ENCODE measurements at regions not wholly inside any gene's neighbourhood (a gene's known extent, or its start where the extent isn't known, plus 50 kb on each side); places are given as distances from the start of the nearest gene placed in this dataset.
A peak's percentile ranks its signal among the peaks of the same experiment; 100 is the strongest.

DNA sequence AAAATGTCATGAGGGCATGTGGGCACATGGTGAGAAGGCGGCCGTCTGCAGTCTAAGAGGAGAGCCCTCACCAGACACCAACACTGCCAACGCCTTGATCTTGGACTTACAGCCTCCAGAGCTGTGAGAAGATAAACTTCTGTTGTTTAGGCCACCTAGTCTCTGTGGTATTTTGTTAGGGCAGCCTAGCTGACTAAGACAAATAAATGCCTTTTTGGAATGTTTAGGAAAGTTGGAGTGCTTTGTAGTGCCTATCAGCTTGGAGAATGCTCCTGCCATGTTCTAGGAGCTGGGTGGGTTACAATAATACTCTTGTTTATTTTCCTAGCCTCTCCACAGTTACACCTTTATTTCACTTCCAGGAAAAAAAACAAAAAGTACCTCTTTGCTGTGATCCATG, 92.0 kb downstream of the SPP2 start:
- no CpG with 5 or more reads among the region's 3 CpGs for WGBS (ENCODE audit: extremely low coverage, insufficient coverage, insufficient read length)
- H3K79me2 ChIP-seq (ENCODE audit: control insufficient read depth, insufficient read depth, low read length, poor library complexity): no peaks in the 10 kb centered on the region
- H4K91ac ChIP-seq (ENCODE audit: low read depth, low read length): no peak overlapping the region

GRCh38 chr2:234139755-234140154, 89.3 kb downstream of the SPP2 start:
- no peak overlapping the region for H3K4me3 ChIP-seq (ENCODE audit: low read depth, low read length)
- H4K12ac ChIP-seq (ENCODE audit: low read depth, low read length): no peak overlapping the region
- H3K79me2 ChIP-seq (ENCODE audit: control insufficient read depth, insufficient read depth, low read length, poor library complexity): no peaks in the 10 kb centered on the region
- H3K79me1 ChIP-seq (ENCODE audit: low read length): peaks cover 11% of the 10 kb centered on the region
- no peak overlapping the region for H3K4me2 ChIP-seq (ENCODE audit: low read length)
- no peak overlapping the region for H2AK5ac ChIP-seq (ENCODE audit: low read length)
- H3K4ac ChIP-seq (ENCODE audit: low read depth, low read length): no peak overlapping the region
- DNase-seq: no peak
- no peak overlapping the region for H3K27ac ChIP-seq (ENCODE audit: low read depth, low read length)
- H4K8ac ChIP-seq (ENCODE audit: low read depth, low read length): no peak overlapping the region
- no peak overlapping the region for H2BK120ac ChIP-seq (ENCODE audit: insufficient read depth, low read length, poor library complexity)
- peaks cover 14 to 15% of the 10 kb centered on the region in 2 experiments for H3K4me1 ChIP-seq (ENCODE audit: control insufficient read depth in 1 of 2, insufficient read depth in 2 of 2, low read length in 2 of 2)
- no peak overlapping the region for H3K9ac ChIP-seq (ENCODE audit: low read length)
- no peak overlapping the region for H2AFZ ChIP-seq (ENCODE audit: insufficient read depth, low read length, poor library complexity)
- H3K18ac ChIP-seq (ENCODE audit: low read length): no peak overlapping the region
- peaks cover 3% of the 10 kb centered on the region for H3K9me3 ChIP-seq (ENCODE audit: insufficient read depth, low read depth, low read length)
- no peak overlapping the region for H2BK12ac ChIP-seq (ENCODE audit: low read length)
- H3K23ac ChIP-seq (ENCODE audit: low read length): no peak overlapping the region
- no peaks in the 10 kb centered on the region for H3K27me3 ChIP-seq (ENCODE audit: insufficient read depth, low read length)
- no CpG with 5 or more reads among the region's 5 CpGs for WGBS (ENCODE audit: extremely low coverage, insufficient coverage, insufficient read length)
- no peak overlapping the region for H3K14ac ChIP-seq (ENCODE audit: low read length)
- H3K36me3 ChIP-seq (ENCODE audit: control insufficient read depth in 1 of 2, insufficient read depth in 2 of 2, low read length in 2 of 2): no peaks in the 10 kb centered on the region
- H2BK5ac ChIP-seq (ENCODE audit: low read depth, low read length, poor library complexity): no peak overlapping the region
- no peak overlapping the region for H4K91ac ChIP-seq (ENCODE audit: low read depth, low read length)

More for the DNA sequence above, 92.0 kb downstream of the SPP2 start:
- no peak overlapping the region for H2AFZ ChIP-seq (ENCODE audit: insufficient read depth, low read length, poor library complexity)
- no peak overlapping the region for H3K18ac ChIP-seq (ENCODE audit: low read length)
- no peak overlapping the region for H3K9ac ChIP-seq (ENCODE audit: low read length)
- H3K36me3 ChIP-seq (ENCODE audit: control insufficient read depth in 1 of 2, insufficient read depth in 2 of 2, low read length in 2 of 2): no peaks in the 10 kb centered on the region
- H3K27me3 ChIP-seq (ENCODE audit: insufficient read depth, low read length): no peaks in the 10 kb centered on the region
- no peak overlapping the region for H4K12ac ChIP-seq (ENCODE audit: low read depth, low read length)
- H4K8ac ChIP-seq (ENCODE audit: low read depth, low read length): no peak overlapping the region
- H3K4me2 ChIP-seq (ENCODE audit: low read length): no peak overlapping the region
- no peak overlapping the region for H2AK5ac ChIP-seq (ENCODE audit: low read length)
- DNase-seq: peak; percentile 40 to 78
- H3K4me1 ChIP-seq (ENCODE audit: control insufficient read depth in 1 of 2, insufficient read depth in 2 of 2, low read length in 2 of 2): peaks cover 10 to 11% of the 10 kb centered on the region in 2 experiments
- H2BK12ac ChIP-seq (ENCODE audit: low read length): no peak overlapping the region
- no peak overlapping the region for H2BK5ac ChIP-seq (ENCODE audit: low read depth, low read length, poor library complexity)
- H3K9me3 ChIP-seq (ENCODE audit: insufficient read depth, low read depth, low read length): peaks cover 3% of the 10 kb centered on the region
- no peak overlapping the region for H3K27ac ChIP-seq (ENCODE audit: low read depth, low read length)
- H3K4me3 ChIP-seq (ENCODE audit: low read depth, low read length): no peak overlapping the region
- no peak overlapping the region for H2BK120ac ChIP-seq (ENCODE audit: insufficient read depth, low read length, poor library complexity)
- H3K23ac ChIP-seq (ENCODE audit: low read length): no peak overlapping the region
- peaks cover 4% of the 10 kb centered on the region for H3K79me1 ChIP-seq (ENCODE audit: low read length)
- no peak overlapping the region for H3K14ac ChIP-seq (ENCODE audit: low read length)
- no peak overlapping the region for H3K4ac ChIP-seq (ENCODE audit: low read depth, low read length)

DNA sequence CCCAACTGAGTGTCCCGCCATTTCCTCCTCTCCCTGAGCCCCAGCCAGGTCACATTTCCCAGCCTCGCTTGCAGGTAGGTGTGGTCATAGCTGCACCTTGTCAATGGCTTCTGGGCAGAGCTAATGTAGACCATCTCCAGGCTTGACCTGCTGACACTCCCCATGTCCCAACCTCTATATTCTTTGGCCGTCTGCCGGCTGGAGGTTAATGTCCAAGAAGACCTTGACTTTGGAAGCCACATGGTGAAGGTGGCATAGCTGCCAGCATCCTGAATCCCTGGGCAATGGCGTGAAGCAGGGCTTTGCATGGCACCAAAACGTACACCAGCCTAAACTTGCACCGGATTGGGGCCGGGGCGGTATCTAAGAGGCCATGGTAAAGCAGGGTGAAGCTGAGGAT, 88.3 kb downstream of the SPP2 start:
- Histone ChIP-seq H3K9me3 (ENCODE audit: insufficient read depth, low read depth, low read length) (peaks cover 3% of the 10 kb centered on the region), H3K4me3 (ENCODE audit: low read depth, low read length) (no peak overlapping the region), H3K4me2 (ENCODE audit: low read length) (no peak overlapping the region), H2BK120ac (ENCODE audit: insufficient read depth, low read length, poor library complexity) (peak overlapping the region; percentile 35), H4K12ac (ENCODE audit: low read depth, low read length) (no peak overlapping the region), H3K23ac (ENCODE audit: low read length) (no peak overlapping the region), H3K27me3 (ENCODE audit: insufficient read depth, low read length) (no peaks in the 10 kb centered on the region), H3K4me1 (ENCODE audit: control insufficient read depth in 1 of 2, insufficient read depth in 2 of 2, low read length in 2 of 2) (peaks cover 14 to 15% of the 10 kb centered on the region in 2 experiments), H3K36me3 (ENCODE audit: control insufficient read depth in 1 of 2, insufficient read depth in 2 of 2, low read length in 2 of 2) (no peaks in the 10 kb centered on the region), H2BK5ac (ENCODE audit: low read depth, low read length, poor library complexity) (no peak overlapping the region), H3K18ac (ENCODE audit: low read length) (no peak overlapping the region), H3K14ac (ENCODE audit: low read length) (no peak overlapping the region), H3K79me2 (ENCODE audit: control insufficient read depth, insufficient read depth, low read length, poor library complexity) (no peaks in the 10 kb centered on the region), H3K4ac (ENCODE audit: low read depth, low read length) (no peak overlapping the region), H4K8ac (ENCODE audit: low read depth, low read length) (no peak overlapping the region), H3K79me1 (ENCODE audit: low read length) (peaks cover 11% of the 10 kb centered on the region), H3K9ac (ENCODE audit: low read length) (no peak overlapping the region), H2AK5ac (ENCODE audit: low read length) (no peak overlapping the region), H2AFZ (ENCODE audit: insufficient read depth, low read length, poor library complexity) (no peak overlapping the region), H3K27ac (ENCODE audit: low read depth, low read length) (no peak overlapping the region), H2BK12ac (ENCODE audit: low read length) (peak overlapping the region; percentile 71), H4K91ac (ENCODE audit: low read depth, low read length) (no peak overlapping the region)
- no CpG with 5 or more reads among the region's 9 CpGs for WGBS (ENCODE audit: extremely low coverage, insufficient coverage, insufficient read length)
- DNase-seq: no peak

DNA sequence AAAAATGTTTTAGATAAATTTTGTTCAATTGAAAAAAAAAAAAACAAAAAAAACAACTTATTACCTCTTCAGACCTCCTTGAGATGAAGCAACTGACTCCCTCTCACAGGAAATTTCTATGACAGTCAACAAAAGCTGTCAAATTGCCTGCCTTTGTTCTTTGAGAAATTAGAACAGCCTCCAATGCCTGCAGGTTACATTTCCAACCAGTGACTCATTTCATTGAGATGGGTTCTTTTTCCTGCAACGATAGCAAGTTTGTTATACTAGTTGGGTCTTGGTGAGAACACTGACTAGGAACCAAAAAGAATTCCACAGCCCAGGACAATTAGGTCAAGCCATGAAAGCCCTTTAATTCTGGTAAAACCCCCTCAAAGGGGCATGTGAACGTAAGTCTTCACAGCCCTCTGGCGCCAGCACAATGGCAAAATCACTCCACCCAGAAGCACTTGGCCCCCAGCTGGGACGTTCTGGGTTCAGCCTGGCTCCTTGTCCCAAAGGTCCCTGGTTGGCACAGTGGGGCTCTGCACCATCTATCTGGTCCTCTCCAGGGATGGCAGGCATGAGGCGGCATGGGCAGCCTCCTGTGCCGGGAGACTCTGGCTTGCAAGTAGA, 87.0 kb downstream of the SPP2 start:
- Histone ChIP-seq H3K9ac (ENCODE audit: low read length) (no peak overlapping the region), H3K14ac (ENCODE audit: low read length) (peak overlapping the region; percentile 81), H3K4ac (ENCODE audit: low read depth, low read length) (no peak overlapping the region), H2AK5ac (ENCODE audit: low read length) (peak overlapping the region; percentile 89), H3K18ac (ENCODE audit: low read length) (peak overlapping the region; percentile 57), H4K91ac (ENCODE audit: low read depth, low read length) (peak overlapping the region; percentile 56), H3K36me3 (ENCODE audit: control insufficient read depth in 1 of 2, insufficient read depth in 2 of 2, low read length in 2 of 2) (no peaks in the 10 kb centered on the region), H3K9me3 (ENCODE audit: insufficient read depth, low read depth, low read length) (peaks cover 3% of the 10 kb centered on the region), H2BK12ac (ENCODE audit: low read length) (peak overlapping the region; percentile 80), H2AFZ (ENCODE audit: insufficient read depth, low read length, poor library complexity) (no peak overlapping the region), H3K27me3 (ENCODE audit: insufficient read depth, low read length) (no peaks in the 10 kb centered on the region), H3K79me2 (ENCODE audit: control insufficient read depth, insufficient read depth, low read length, poor library complexity) (no peaks in the 10 kb centered on the region), H2BK120ac (ENCODE audit: insufficient read depth, low read length, poor library complexity) (peak overlapping the region; percentile 84), H2BK5ac (ENCODE audit: low read depth, low read length, poor library complexity) (peak overlapping the region; percentile 67), H3K4me3 (ENCODE audit: low read depth, low read length) (no peak overlapping the region), H3K4me1 (ENCODE audit: control insufficient read depth in 1 of 2, insufficient read depth in 2 of 2, low read length in 2 of 2) (peaks cover 14 to 15% of the 10 kb centered on the region in 2 experiments), H4K12ac (ENCODE audit: low read depth, low read length) (no peak overlapping the region), H3K79me1 (ENCODE audit: low read length) (peaks cover 11% of the 10 kb centered on the region), H4K8ac (ENCODE audit: low read depth, low read length) (peak overlapping the region; percentile 41), H3K4me2 (ENCODE audit: low read length) (peak overlapping the region; percentile 11), H3K23ac (ENCODE audit: low read length) (no peak overlapping the region), H3K27ac (ENCODE audit: low read depth, low read length) (peak overlapping the region; percentile 76)
- DNase-seq: peak; percentile 81 to 92
- WGBS (ENCODE audit: extremely low coverage, insufficient coverage, insufficient read length): no CpG with 5 or more reads among the region's 6 CpGs
